Activated CD4-positive, alpha-beta T cell treated with anti-CD3 and anti-CD28 coated beads for 36 hours (primary cell): ENCODE measurements at regions not wholly inside any gene's neighbourhood (a gene's known extent, or its start where the extent isn't known, plus 50 kb on each side); places are given as distances from the start of the nearest gene placed in this dataset.

Source experiments
- ATAC-seq: fragments of 200-7000 bp; cut with Tn5 transposase; one replicate; pipeline ENCODE4 v1.10.0; 2021; ENCODE audit warnings: mild to moderate bottlenecking, moderate library complexity
- CTCF ChIA-PET: fragments of 350-600 bp; sonication (Branson Sonifier 250); formaldehyde crosslinking; loops from one replicate; lab custom pipeline; 2021; ENCODE audit warnings: antibody characterized with exemption; lab: Charles Lee
- POLR2A ChIA-PET: fragments of 350-600 bp; sonication (Branson Sonifier 250); formaldehyde crosslinking; loops from one replicate; lab custom pipeline; 2021; ENCODE audit warnings: antibody characterized with exemption, inconsistent platforms; lab: Charles Lee
- DNase-seq: peaks from one replicate; pipeline ENCODE4 v3.0.0-alpha.2; 2020
- H3K27ac Mint-ChIP-seq: one replicate; pipeline ENCODE4 v1.8.0; 2021; ENCODE audit warnings: mixed read lengths
- H3K27me3 Mint-ChIP-seq: one replicate; pipeline ENCODE4 v1.8.0; 2021; ENCODE audit warnings: mixed read lengths
- H3K36me3 Mint-ChIP-seq: one replicate; pipeline ENCODE4 v1.8.0; 2021; ENCODE audit warnings: low read depth, mixed read lengths
- H3K4me1 Mint-ChIP-seq: one replicate; pipeline ENCODE4 v1.8.0; 2021; ENCODE audit warnings: mixed read lengths
- H3K4me3 Mint-ChIP-seq: one replicate; pipeline ENCODE4 v1.8.0; 2021; ENCODE audit warnings: mild to moderate bottlenecking, moderate library complexity, mixed read lengths
- H3K9me3 Mint-ChIP-seq: one replicate; pipeline ENCODE4 v1.8.0; 2021; ENCODE audit warnings: low read depth, mixed read lengths
- intact Hi-C, 2 experiments: fragments of 100-400 bp; cut with DNase I in 1 of 2; cut with micrococcal nuclease in 1 of 2; formaldehyde crosslinking; loops; one replicate each; pipeline versions ENCODE4 v1.14.2 to v1.15.1; 2022 to 2024; cut with DNase I, micrococcal nuclease

DNA sequence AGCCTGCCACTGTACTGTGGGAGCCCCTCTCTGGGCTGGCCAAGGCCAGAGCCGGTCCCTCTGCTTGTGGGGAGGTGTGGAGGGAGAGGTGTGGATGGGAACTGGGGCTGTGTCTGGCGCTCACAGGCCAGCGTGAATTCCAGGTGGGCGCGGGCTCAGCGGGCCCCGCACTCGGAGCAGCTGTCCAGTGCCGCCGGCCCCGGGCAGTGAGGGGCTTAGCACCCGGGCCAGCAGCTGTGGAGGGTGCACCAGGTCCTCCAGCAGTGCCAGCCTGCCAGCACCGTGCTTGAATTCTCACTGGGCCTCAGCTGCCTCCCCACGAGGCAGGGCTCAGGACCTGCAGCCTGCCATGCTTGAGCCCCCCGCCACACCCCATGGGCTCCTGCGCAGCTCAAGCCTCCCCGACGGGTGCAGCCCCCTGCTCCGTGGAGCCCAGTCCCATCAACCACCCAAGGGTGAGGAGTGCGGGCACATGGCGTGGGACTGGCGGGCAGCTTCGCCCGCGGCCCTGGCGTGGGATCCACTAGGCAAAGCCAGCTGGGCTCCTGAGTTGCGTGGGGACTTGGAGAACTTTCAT lies 69.5 kb upstream of the ABCA12 start:
- ChIA-PET CTCF (no interaction called here), POLR2A (no interaction called here)
- intact Hi-C loops = no loop called here
- no peak for ATAC-seq
- Mint-ChIP-seq H3K4me3 (no peak overlapping the region), H3K4me1 (no peaks in the 10 kb centered on the region), H3K27ac (no peak overlapping the region), H3K27me3 (peaks cover 5% of the 10 kb centered on the region), H3K9me3 (peaks cover 8% of the 10 kb centered on the region), H3K36me3 (no peaks in the 10 kb centered on the region)
- no peak for DNase-seq

- no peak for ATAC-seq
- Mint-ChIP-seq H3K4me1 (no peaks in the 10 kb centered on the region), H3K27me3 (peaks cover 5% of the 10 kb centered on the region), H3K4me3 (no peak overlapping the region), H3K27ac (no peak overlapping the region), H3K9me3 (peaks cover 6% of the 10 kb centered on the region), H3K36me3 (no peaks in the 10 kb centered on the region)
- ChIA-PET CTCF (no interaction called here), POLR2A (no interaction called here)
- no peak for DNase-seq
- intact Hi-C loops = no loop called here
These were observed 68.6 kb upstream of the ABCA12 start for GRCh38 chr2:215207041-215207440.

DNA sequence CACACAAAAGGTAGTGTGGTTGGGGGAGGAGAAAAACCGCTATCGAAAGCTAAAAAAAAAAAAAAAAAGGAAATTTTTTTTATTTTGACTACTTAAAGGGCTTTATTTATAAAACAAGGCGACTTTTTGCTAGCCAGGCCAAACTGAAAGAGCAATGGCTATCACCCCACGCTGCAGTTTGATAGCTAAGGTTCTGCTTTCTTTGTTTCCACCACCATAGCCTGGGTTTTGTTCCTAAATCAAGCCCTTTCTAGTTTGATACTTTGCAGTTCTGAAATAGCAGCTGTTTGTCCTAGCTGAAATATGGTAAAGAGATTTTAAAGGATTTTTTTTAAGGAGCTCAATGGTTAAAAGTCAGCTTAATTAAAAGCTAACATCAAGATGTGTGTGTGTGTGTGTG lies 67.4 kb upstream of the ABCA12 start:
- ATAC-seq = no peak
- ChIA-PET POLR2A (no interaction called here), CTCF (no interaction called here)
- Mint-ChIP-seq H3K36me3 (no peaks in the 10 kb centered on the region), H3K27ac (no peak overlapping the region), H3K4me3 (no peak overlapping the region), H3K9me3 (peaks cover 6% of the 10 kb centered on the region), H3K27me3 (peaks cover 5% of the 10 kb centered on the region), H3K4me1 (no peaks in the 10 kb centered on the region)
- intact Hi-C loops = no loop called here
- DNase-seq = no peak

DNA sequence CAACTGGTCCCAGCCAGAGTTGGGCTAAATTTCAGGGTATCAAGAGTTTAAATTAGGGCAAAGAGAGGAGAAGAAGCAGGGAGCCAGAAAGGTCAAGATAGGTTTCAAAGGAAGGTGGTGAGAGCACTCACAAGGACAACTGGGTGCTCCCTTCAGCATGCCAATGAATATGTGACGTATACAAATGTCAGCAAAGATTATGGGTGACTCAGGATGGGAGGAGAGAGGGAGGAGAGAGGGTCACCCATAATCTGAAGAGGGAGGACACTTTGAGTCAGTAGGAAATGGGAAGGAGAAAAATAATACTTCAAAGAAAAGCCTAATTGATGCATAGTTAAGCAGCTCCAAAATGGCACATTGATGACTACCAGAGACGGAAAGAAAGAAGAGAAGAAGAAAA lies 53.1 kb upstream of the ABCA12 start:
- no peak for ATAC-seq
- no peak overlapping the region for H3K27ac Mint-ChIP-seq
- no peak for DNase-seq
- H3K9me3 Mint-ChIP-seq = no peaks in the 10 kb centered on the region
- no peaks in the 10 kb centered on the region for H3K36me3 Mint-ChIP-seq
- H3K27me3 Mint-ChIP-seq = peaks cover 13% of the 10 kb centered on the region
- POLR2A ChIA-PET = no interaction called here
- CTCF ChIA-PET = interaction anchor here (0.7 kb wide), 1 partner anchor 78 kb away, joined by 3 read pairs; no protein-coding TSS in a partner anchor
- intact Hi-C loops = no loop called here
- H3K4me1 Mint-ChIP-seq = no peaks in the 10 kb centered on the region
- no peak overlapping the region for H3K4me3 Mint-ChIP-seq

- H3K27me3 Mint-ChIP-seq = peaks cover 13% of the 10 kb centered on the region
- no peaks in the 10 kb centered on the region for H3K9me3 Mint-ChIP-seq
- DNase-seq (no peak), ATAC-seq (no peak)
- H3K4me3 Mint-ChIP-seq = no peak overlapping the region
- no peak overlapping the region for H3K27ac Mint-ChIP-seq
- no peaks in the 10 kb centered on the region for H3K36me3 Mint-ChIP-seq
- H3K4me1 Mint-ChIP-seq = no peaks in the 10 kb centered on the region
- ChIA-PET POLR2A (no interaction called here), CTCF (interaction anchor here (0.7 kb wide), 1 partner anchor 99 kb away, joined by 6 read pairs; no protein-coding TSS in a partner anchor)
- intact Hi-C loops = no loop called here
These were observed 52.2 kb upstream of the ABCA12 start for GRCh38 chr2:215190588-215190987.

DNA sequence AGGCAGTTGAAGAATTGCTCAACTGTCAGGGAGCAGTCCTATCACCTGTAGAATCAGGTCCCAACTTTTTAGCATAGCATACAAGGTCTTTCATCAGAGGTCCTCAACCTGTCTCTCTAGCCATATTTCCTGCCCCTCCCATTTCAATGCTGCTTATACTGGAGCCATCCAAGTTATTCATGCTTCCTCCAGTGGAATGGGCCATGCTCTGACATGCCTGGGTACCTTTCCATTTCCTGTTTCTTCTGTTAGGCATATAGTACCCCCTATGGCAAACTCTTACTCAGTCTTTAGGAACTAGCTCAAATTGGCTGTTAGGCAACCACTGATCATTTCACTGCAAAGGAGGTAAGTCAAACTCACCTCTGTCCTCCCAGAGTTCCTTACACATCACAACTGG lies 51.0 kb upstream of the ABCA12 start:
- no peak for ATAC-seq
- no peaks in the 10 kb centered on the region for H3K4me1 Mint-ChIP-seq
- H3K27me3 Mint-ChIP-seq = peaks cover 13% of the 10 kb centered on the region
- ChIA-PET CTCF (no interaction called here), POLR2A (interaction anchor here (0.6 kb wide), 1 partner anchor 622 kb away, joined by 3 read pairs; no protein-coding TSS in a partner anchor)
- no peaks in the 10 kb centered on the region for H3K9me3 Mint-ChIP-seq
- no peak for DNase-seq
- no peak overlapping the region for H3K4me3 Mint-ChIP-seq
- no peak overlapping the region for H3K27ac Mint-ChIP-seq
- intact Hi-C loops = no loop called here
- no peaks in the 10 kb centered on the region for H3K36me3 Mint-ChIP-seq
